ENCODE measurements at regions not wholly inside any gene's neighbourhood (a gene's known extent, or its start where the extent isn't known, plus 50 kb on each side); places are given as distances from the start of the nearest gene placed in this dataset.
"Not testable (repeated sequence)": the region's sequence is repeated elsewhere in the genome, so short reads cannot be mapped to it uniquely, and the experiment has no call there.

DNA sequence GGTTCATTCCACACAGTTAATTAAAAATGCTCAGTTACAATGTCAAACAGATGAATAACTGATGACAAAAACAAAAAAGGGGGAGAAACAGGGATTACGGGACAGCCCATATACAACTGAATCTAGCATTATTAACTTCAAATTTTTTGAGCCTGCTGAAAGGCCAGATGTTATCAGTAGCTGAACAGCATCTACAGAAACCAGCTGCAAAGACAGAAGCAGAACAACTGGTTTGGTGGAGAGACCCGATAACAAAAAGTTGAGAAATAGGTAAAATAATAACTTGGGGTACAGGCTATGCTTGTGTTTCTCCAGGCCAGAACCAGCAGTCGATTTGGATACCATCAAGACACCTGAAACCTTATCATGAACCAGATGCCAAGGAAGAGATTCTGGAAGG lies 109.8 kb downstream of the SEPTIN7 start:
- DNase-seq: not testable (repeated sequence)

DNA sequence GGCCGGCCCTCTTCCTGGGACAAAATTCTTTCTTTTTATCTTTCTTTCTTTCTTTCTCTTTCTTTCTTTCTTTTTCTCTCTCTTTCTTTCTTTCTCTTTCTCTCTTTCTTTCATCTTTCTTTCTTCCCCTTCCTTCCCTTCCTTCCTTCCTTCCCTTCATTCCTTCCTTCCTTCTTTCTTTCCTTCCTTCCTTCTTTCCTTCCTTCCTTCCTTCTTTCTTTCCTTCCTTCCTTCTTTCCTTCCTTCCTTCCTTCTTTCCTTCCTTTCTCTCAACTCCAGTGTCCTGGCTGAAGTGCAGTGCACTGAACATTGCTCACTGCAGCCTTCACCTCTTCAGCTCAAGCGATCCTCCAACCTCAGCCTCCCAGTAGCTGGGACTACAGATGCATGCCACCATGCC lies 112.5 kb downstream of the SEPTIN7 start:
- not testable (repeated sequence) for DNase-seq

DNA sequence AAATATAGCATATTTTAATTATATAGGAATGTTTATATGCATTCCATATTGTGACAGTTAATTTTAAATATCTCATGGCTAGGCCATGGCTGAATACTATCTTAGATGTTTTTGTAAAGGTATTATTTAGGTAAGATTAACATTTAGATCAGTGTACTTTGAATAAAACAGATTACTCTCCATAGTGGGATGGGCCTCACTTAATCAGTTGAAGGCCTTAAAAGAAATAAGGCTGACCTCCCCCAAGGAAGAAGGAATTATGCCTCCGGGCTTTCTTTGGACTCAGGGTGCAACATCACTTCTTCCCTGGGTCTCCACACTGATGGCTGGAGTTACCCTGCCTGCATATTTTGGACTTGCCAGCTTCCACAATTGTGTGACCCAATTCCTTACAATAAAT lies 113.4 kb downstream of the SEPTIN7 start:
- DNase-seq: not testable (repeated sequence)

DNA sequence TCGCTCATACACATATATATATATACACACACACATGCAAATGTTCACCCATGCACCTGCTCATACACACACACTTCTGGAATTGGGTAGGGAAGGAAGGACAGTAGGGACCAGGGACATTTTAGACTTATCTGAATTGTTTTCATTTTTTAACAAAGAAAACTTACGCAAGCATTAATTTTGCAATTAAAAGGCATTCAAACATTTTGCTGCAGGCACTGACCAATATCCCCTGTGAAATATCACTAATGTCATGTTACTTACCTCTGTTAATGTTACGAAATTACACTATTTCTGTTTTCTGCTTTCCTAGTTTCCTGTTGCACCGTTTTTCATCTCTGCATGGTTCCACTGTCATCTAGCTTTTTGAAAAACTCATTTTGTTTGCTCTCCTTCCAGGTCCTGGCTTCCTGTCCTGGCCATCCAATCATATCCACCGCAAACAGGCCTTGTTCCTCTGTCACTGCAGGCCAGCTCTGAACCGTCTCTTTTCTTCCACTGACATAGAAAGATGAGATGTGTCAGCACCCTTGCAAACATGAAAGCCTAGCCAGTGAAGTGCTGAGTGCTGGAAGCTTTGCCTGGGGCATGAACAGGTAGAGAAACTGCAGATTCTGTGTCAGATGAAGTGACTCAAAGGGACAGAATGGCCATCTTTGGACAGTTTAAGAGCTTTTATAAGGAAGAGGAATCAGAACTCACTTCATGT lies 114.5 kb downstream of the SEPTIN7 start:
- not testable (repeated sequence) for DNase-seq

DNA sequence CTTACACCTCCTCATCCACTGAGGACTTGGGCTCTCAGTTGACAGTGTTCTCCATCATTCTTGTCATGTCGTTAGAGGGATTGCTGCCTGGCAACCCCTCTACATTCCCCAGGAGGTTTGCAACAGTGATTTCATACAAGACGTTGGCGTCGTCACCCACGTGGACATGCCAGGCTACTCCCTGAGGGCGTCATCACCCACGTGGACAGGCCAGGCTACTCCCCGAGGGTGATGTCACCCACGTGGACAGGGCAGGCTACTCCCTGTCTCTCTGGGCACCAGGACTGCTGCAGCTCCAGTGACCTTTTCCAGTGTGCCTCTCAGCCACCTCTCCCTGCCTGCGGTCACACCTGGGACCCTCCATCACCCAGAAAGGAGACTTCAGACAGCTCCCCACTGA lies 117.4 kb downstream of the SEPTIN7 start:
- DNase-seq: not testable (repeated sequence)

DNA sequence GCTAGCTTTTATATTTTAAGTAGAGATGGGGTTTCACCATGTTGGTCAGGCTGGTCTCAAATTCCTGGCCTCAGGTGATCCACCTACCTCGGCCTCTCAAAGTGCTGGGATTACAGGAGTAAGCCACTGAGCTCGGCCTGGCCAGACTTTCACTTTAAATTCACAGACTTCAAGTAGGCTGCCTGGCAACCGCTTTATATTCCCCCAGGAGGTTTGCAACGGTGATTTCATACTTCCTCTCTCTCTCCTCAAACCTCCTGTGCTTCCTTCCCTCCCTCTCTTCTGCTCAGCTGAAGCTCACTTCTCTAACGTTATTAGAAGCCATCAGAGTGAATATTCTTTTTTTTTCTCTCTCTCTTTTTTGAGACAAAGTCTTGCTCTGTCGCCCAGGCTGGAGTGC lies 118.8 kb downstream of the SEPTIN7 start:
- DNase-seq: peak; percentile 30

DNA sequence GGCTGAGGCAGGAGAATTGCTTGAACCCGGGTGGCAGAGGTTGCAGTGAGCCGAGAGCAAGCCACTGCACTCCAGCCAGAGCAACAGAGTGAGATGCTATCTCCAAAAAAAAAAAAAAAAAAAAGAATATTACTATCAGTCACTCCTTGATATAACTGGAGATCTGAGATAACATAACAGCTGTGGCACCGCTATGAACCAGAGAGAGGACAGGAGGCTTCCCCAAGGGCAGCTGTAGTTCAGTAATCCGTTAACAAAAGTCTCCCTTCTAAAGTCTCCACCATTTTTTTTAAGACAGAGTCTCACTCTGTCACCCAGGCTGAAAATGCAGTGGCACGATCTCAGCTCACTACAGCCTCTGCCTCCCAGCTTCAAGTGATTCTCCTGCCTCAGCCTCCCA lies 120.5 kb downstream of the SEPTIN7 start:
- not testable (repeated sequence) for DNase-seq

DNA sequence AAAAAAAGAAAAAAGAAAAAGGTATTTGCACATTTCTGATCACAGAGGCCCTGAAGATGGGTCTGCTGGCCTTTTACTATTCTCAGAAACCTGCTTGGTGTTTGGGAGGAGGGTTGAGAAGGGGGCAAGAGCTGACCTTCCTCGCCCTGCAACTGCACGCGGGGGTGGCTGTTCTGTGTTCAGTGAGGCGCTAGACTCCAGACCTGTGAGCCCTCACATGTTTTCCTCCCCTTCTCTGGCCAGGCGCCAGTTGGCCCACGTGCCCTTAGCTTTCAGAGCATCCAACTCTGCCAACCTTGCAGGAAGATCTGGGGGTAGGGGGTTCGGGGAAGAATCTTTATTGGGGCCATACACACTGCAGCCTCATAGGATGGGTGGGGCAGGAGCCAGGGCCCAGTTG lies 123.8 kb downstream of the SEPTIN7 start:
- DNase-seq: not testable (repeated sequence)

DNA sequence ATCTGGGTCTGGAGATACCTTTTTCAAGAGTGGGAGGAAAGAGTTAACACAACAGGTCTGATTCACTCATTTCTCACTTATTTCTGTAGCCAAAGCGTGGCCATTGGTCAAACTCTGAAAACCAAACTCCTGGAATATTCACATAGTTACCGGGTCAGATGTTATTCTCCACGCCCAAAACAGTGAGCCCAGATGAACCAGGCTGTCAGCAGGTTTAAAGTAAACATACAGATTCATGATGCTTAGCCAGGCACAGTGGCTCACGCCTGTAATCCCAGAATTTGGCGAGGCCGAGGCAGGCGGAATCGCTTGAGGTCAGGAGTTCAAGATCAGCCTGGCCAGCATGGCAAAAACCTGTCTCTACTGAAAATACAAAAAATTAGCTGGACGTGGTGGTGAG lies 126.1 kb downstream of the SEPTIN7 start:
- not testable (repeated sequence) for DNase-seq

DNA sequence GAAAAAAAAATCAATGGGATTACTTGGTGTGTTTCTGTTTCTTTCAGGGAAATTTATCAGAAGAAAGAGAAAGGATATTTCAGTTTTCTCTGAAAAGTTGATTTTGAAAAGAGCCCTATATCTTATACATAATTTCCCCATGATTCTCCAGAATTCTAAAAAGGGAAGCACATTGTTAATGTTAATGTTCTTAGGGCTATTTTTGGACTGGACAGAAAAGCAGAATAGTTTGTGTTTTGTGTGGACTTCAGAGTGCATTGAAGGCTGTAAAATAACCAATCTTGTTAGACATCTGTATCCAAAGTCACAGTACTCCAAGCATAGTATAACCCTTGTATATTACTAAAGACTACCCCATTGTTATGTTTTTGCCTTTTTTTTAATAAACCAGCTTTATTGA lies 130.3 kb downstream of the SEPTIN7 start:
- not testable (repeated sequence) for DNase-seq

DNA sequence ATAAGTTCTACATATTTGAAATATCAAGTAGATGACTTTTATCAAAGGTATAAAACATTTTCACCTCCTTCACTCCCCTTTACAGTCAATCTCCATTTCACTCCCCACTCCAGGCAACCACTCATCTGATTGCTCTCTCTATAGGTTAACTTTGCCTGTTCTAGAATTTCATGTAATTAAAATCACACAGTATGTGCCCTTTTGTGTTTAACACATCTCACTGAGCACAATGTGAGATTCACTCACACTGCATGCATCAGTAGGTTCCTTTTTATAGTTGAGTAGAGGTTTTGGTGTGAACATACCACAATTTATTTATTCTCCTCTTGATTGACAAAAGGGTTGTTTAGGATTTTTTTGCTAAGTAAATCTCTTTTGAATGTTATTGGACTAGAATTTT lies 130.7 kb downstream of the SEPTIN7 start:
- not testable (repeated sequence) for DNase-seq

DNA sequence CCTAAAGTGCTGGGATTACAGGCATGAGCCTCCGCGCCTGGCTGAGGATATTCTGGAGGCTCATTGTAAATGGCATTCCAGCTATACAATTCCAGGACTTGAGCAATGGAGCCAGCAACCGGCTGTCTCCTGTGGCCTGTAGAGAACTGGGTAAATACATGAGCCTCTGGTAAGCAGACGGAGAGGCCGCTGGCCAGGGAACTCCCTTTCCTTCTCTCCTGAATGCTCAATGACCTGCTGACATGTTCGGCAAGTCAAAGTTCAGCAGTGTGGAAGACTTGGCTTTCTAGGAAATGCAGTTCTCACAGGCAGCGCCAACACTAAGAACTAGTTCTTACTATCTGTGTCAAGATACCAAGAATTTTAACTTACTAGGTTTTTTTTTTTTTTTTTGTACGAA lies 139.8 kb downstream of the SEPTIN7 start:
- not testable (repeated sequence) for DNase-seq

DNA sequence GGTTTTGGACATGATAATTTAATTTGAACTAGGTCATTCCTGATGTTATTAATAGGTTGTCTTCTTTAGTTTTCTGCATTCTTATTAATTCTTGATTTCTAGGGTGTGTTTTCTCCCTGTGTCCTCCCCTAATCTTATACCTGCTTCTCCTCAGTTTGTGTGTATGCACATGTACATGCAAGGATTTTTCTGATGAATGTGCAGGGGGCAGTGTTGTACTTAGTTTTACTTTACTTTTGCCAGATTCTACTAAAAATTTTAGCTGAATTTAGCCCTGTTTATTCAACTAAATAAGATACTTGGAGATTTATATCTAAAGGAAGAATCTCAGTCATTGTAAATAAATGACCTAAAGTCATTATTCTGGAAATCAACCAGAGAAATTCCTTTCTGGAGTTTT lies 144.8 kb downstream of the SEPTIN7 start:
- DNase-seq: not testable (repeated sequence)

DNA sequence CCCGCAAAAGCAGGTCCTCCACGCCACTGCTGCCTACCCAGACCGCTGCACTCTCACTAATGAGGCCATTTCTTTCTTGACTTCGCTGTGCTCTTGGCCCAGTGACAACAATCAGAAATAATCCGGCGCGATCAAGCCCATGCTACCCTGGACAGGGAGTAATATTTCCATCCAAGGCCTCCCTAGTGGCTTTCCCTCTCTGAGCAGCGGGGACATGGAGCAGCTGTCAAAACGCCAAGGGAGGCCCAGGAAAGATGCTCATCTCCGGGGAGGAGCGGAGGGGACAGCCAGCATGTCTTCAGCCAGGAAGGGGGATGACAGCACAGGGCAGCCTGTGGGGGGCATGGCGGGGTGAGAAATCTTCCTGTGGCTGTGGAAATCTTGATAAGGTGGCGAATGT lies 154.9 kb downstream of the SEPTIN7 start:
- not testable (repeated sequence) for DNase-seq

DNA sequence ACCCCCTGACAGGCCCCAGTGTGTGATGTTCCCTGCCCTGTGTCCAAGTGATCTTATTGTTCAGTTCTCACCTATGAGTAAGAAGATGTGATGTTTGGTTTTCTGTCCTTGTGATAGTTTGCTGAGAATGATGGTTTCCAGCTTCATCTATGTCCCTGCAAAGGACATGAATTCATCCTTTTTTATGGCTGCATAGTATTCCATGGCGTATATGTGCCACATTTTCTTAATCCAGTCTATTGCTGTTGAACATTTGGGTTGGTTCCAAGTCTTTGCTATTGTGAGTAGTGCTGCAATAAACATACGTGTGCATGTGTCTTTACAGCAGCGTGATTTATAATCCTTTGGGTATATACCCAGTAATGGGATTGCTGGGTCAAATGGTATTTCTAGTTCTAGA lies 156.1 kb downstream of the SEPTIN7 start:
- not testable (repeated sequence) for DNase-seq

DNA sequence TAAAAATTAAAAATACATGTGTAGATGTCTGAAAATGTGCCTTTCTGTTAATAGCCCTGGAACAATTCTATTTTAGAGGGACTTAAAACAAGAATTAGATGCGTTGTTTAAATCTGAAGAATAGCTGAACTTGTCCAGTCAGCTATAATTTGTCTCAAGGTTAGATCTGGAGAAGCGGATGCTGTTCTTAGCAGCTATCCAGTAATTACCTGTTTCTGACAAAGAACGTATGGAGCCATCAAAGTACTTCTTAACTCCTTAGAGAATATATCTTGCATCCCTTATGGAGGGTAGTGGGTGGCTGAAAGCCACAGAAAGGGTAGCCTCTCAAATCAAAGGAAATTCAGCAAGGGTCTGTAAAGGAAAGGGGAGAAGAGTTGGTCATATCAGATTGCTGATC lies 160.4 kb downstream of the SEPTIN7 start:
- not testable (repeated sequence) for DNase-seq

DNA sequence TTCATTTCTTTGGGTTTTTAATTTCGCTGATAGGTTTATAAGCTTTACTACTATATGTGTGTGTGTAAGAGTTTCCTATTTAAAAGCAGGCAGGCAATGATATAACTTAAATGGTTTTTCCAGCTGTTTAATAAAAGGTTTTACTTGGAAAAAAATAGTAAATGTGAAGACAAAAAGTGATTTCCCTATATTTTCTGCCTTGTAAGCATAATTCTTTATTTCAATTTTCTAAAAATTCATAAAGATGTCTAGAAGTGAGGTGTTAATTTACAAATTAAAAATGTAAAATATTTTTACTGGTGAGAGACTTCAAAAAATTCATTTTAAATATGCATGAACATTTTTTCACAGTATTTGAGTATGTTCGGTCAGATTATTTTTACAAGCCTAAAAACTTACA lies 161.8 kb downstream of the SEPTIN7 start:
- not testable (repeated sequence) for DNase-seq

DNA sequence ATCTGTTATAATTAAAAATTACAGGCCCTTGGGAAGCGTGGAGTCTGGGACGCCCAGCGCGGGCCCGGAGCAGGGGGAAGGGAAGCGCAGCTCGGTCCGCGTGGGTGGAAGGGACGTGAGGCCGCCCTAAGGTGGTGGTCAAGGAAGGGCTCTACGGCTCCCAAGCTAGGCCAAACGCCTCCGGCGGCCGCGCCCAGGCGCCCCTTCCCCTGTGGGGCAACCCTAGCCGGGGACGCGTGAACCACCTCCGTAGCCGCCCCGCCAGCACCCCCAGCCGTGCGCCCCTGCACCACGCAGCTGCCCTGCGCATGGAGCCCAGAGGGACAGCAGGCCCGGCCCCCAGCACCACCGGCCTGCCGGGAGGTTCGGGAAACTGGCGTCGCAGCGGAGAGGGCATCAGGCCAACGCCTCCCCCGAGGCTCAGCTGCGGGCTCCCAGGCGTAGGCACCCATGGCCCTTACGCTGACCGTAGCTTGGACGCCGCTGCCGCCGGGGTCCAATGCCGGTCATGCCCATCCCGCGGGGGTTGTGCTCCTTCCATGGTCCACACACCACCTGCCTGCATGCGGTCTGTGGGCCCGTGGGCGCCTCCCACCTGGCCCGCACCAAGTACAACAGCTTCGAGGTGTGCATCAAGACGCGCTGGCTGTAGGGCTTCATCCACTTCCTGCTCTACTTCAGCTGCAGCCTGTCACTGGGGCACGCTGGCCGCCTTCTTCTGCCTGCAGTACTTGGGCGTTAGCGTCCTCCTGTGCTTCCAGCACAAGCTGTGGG lies 166.7 kb downstream of the SEPTIN7 start:
- DNase-seq: no peak

DNA sequence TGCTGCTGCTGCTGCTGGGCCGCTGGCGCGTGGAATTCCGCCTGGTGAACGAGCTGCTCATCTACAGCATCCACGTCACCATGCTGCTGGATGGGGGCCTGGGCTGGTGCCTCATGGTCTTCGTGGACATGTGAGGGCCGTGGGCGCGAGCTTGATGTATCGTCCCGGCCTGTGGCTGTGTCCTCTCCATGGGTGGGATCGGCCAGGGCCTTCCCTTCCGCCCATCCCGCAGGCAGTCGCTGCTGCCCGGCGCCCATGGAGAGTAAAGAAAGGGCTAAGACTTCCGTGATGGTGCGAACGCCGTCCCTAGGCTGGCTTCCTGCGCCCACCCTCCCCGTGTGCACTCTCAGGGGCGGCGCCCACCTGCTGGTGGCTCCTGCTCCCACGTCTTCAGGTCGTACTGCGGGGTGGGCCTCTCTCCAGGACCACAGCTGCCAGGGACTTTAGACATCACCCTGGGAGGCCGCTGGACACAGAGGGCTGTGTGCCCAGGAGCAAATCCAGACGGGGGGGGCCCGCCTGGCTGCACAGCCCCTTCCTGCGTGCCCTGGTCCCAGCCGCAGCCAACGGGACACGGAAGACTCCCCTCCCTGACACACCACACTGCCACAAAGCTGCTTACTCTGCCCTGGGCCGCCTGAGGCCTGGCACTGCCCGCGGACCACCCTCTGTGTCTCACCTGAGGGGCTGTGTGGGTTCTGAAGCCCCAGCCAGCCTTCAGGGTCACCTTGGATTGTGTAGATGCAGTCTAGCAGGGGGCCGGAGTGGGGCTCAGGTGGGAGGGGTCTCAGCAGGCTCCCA lies 167.5 kb downstream of the SEPTIN7 start:
- DNase-seq: no peak

DNA sequence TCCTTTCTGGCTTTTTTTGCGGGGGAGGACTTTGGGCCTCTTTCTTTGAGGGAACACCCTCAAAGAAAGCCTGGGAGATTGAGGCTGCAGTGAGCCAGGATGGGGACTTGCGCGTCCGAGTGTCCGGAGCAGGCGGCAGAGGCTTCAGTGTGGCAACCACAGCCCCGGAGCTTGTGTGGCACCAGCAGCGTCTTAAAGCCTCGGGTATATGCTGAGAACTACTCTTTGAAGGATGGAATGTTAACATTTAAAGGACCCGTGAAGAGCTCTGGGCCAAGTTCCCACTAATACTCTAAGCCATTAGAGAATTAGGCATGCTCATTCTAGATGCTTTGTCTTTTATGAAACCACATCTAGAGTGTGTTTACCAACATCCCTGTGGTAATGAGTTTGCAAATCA lies 168.2 kb downstream of the SEPTIN7 start:
- DNase-seq: no peak

DNA sequence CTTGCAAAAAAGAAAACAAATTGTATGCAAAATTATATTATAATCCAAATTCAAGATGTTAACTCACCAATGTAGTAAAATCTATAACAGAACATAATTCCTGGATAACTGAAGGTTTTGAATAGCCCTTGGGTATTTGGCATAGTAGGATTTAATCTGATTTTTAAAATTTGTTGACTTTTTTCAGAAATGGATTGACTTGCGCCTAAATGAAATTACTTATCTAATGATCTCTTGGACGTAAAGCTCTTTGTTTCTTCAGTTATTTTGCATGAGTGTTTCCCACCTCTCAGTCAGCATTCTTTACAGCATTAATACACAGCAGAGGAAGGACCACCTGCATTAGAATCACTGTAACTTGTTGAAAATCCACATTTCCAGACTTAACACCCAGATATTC lies 169.6 kb downstream of the SEPTIN7 start:
- DNase-seq: no peak

DNA sequence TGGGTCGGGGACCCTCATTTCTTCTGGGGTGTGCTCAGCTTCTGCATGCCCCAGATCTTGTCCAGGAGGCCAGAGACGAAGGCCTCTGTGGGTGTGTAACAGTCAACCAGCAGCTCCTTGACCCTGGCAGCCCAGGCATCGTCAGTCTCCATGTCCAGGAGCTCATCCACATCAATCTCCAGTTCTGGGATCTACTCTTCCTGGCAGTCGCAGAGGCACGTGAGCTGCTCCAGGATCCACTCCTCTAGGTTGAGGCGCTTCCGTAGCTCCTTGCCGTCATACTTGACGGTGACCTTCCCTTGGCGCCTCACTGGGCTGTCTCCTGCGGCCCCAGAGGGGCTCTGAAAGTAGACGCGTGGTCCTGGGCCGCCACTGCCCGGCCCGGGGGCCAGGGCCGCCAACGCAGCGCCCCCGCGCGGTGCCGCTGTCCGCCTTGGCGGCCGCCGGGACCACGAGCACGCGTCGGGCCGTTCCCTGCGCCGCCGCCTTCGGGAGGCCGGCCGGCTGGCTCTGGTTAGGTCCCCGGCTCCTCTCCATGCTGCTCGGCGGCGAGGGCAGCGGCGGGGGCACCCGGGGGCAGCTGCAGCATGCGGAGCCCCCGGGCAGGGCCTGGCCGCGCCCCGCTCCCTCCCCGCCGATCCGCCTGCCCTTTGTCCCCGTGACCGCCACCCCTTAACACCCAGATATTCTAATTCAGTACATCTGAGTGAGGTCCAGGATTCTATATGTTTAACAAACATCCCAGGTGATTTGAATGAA lies 170.5 kb downstream of the SEPTIN7 start:
- no peak for DNase-seq
